GM12878 (cell line): ENCODE measurements at regions not wholly inside any gene's neighbourhood (a gene's known extent, or its start where the extent isn't known, plus 50 kb on each side); places are given as distances from the start of the nearest gene placed in this dataset.

Source experiments
- ATAC-seq: fragments of 200-7000 bp; cut with Tn5 transposase; 3 replicates; pipeline ENCODE4 v1.9.1; 2020; ENCODE audit warnings: mild to moderate bottlenecking, moderate library complexity
- BruUV-seq: library from RNA; stranded (reverse); fragments of 400-500 nt; replicated peaks from 2 replicates; lab custom pipeline; 2021; lab: Mats Ljungman, UMichigan
- CTCF ChIA-PET: fragments of 300-600 bp; sonication (Branson Sonifier 250); formaldehyde crosslinking; extraction: SDS; loops from one replicate; lab custom pipeline; 2021; ENCODE audit warnings: inconsistent platforms; lab: Yijun Ruan, JAX
- POLR2A ChIA-PET: fragments of 350-600 bp; formaldehyde crosslinking; extraction: SDS; loops from one replicate; lab custom pipeline; 2021; ENCODE audit warnings: inconsistent platforms; lab: Charles Lee
- RAD21 ChIA-PET: fragments of 300-600 bp; sonication (Branson Sonifier 250); formaldehyde crosslinking; loops from one replicate; lab custom pipeline; 2023; ENCODE audit warnings: antibody characterized with exemption; ENCODE audit not compliant: unreplicated experiment; lab: Charles Lee
- SMC1A ChIA-PET: fragments of 300-600 bp; sonication (Branson Sonifier 250); formaldehyde crosslinking; loops from one replicate; lab custom pipeline; 2023; ENCODE audit not compliant: unreplicated experiment, uncharacterized antibody; lab: Charles Lee
- DNase-seq: peaks from one replicate; pipeline ENCODE4 v3.0.0-alpha.2; 2011; ENCODE audit warnings: low read depth, low spot score
- FAIRE-seq: peaks from 3 replicates; lab custom pipeline; 2011; peaks lifted over from hg19 to GRCh38; lab: Jason Lieb, UNC
- H2AFZ ChIP-seq: 2 replicates; pipeline ENCODE4 v1.6.0; 2011; ENCODE audit warnings: low read depth, low read length, control low read depth; ENCODE audit not compliant: control insufficient read depth
- H3K27ac ChIP-seq: 2 replicates; pipeline ENCODE4 v1.5.1; 2011; ENCODE audit warnings: control low read depth; ENCODE audit not compliant: control insufficient read depth, insufficient read depth
- H3K27me3 ChIP-seq, 2 experiments: replicated peaks in 1 of 2; 2 replicates each; pipeline versions ENCODE4 v1.6.0 to v1.6.1; 2011; ENCODE audit warnings: low read length in 1 of 2; ENCODE audit not compliant: control insufficient read depth in 2 of 2, insufficient read depth in 2 of 2
- H3K36me3 ChIP-seq, 2 experiments: 2 replicates each; pipeline ENCODE4 v1.5.1; 2011; ENCODE audit warnings: low read length in 1 of 2; ENCODE audit not compliant: control insufficient read depth in 2 of 2, insufficient read depth in 2 of 2
- H3K4me1 ChIP-seq: 2 replicates; pipeline ENCODE4 v1.6.1; 2011; ENCODE audit warnings: mild to moderate bottlenecking, low read length, moderate library complexity, mixed read lengths; ENCODE audit not compliant: control insufficient read depth, insufficient read depth
- H3K4me2 ChIP-seq: 2 replicates; pipeline ENCODE4 v1.6.0; 2011; ENCODE audit warnings: control low read depth; ENCODE audit not compliant: control insufficient read depth, insufficient read depth
- H3K4me3 ChIP-seq: fragments of 200-600 bp; sonication (generic); 2 replicates; pipeline ENCODE4 v1.5.1; 2016
- H3K79me2 ChIP-seq: 2 replicates; pipeline ENCODE4 v1.6.0; 2011; ENCODE audit warnings: low read length; ENCODE audit not compliant: control insufficient read depth, insufficient read depth
- H3K9ac ChIP-seq: 2 replicates; pipeline ENCODE4 v1.8.0; 2011; ENCODE audit warnings: low read length, control low read depth, mixed read lengths; ENCODE audit not compliant: control insufficient read depth, insufficient read depth
- H3K9me3 ChIP-seq: replicated peaks from 3 replicates; pipeline ENCODE4 v1.5.1; 2011; ENCODE audit warnings: mild to moderate bottlenecking, low read length; ENCODE audit not compliant: control insufficient read depth, insufficient read depth
- H4K20me1 ChIP-seq: 2 replicates; pipeline ENCODE4 v1.6.0; 2011; ENCODE audit not compliant: control insufficient read depth, insufficient read depth
- JUND ChIP-seq: IDR thresholded peaks from 2 replicates; pipeline ENCODE4 v1.6.1; 2012; ENCODE audit warnings: low read depth, mild to moderate bottlenecking, low read length, improper control_type of control experiment, moderate library complexity
- MTA2 ChIP-seq: fragments of 450-650 bp; IDR thresholded peaks from 2 replicates; pipeline ENCODE4 v1.6.1; 2016; ENCODE audit warnings: low read depth, mild to moderate bottlenecking, moderate library complexity
- POLR2A ChIP-seq: IDR thresholded peaks from 2 replicates; pipeline ENCODE4 v1.6.1; 2011; ENCODE audit warnings: low read depth, mild to moderate bottlenecking, low read length
- SMAD1 ChIP-seq: fragments of 450-650 bp; IDR thresholded peaks from 2 replicates; pipeline ENCODE4 v1.6.1; 2018; ENCODE audit warnings: mild to moderate bottlenecking, low read depth; ENCODE audit not compliant: partially characterized antibody
- SUZ12 ChIP-seq: fragments of 200-600 bp; sonication (generic); IDR thresholded peaks from one replicate; pipeline ENCODE4 v1.6.1; 2018; ENCODE audit warnings: antibody characterized with exemption, mild to moderate bottlenecking; ENCODE audit not compliant: unreplicated experiment
- TBL1XR1 ChIP-seq: IDR thresholded peaks from 2 replicates; pipeline ENCODE4 v1.6.1; 2012; ENCODE audit warnings: low read depth, low read length, improper control_type of control experiment
- TCF12 ChIP-seq: IDR thresholded peaks from 2 replicates; pipeline ENCODE4 v1.6.1; 2011; ENCODE audit warnings: low read depth, mild to moderate bottlenecking, low read length
- YY1 ChIP-seq: IDR thresholded peaks from 2 replicates; pipeline ENCODE4 v1.6.1; 2011; ENCODE audit warnings: low read depth, mild to moderate bottlenecking, low read length
- whole genome bisulfite sequencing: methylation state at CpG from one replicate; pipeline ENCODE4 v1.1.6; 2016; ENCODE audit warnings: low lambda C conversion rate; ENCODE audit not compliant: insufficient replicate concordance, insufficient coverage; ENCODE audit errors: missing lambda C conversion rate; 5-methylcytosine and 5-hydroxymethylcytosine counted together
- in situ Hi-C: fragments of 300-500 bp; cut with MboI; formaldehyde crosslinking; loops from 9 replicates; pipeline ENCODE4 v1.14.3; 2018; ENCODE audit warnings: mixed read lengths
- intact Hi-C: fragments of 100-400 bp; cut with micrococcal nuclease; formaldehyde crosslinking; loops from one replicate; pipeline ENCODE4 v1.14.2; 2022; ENCODE audit not compliant: unreplicated experiment
- TF ChIP-seq, protein P1 (sequence below): fragments of 450-650 bp; IDR thresholded peaks from 2 replicates; pipeline ENCODE4 v1.6.1; 2016; ENCODE audit warnings: mild to moderate bottlenecking

DNA sequence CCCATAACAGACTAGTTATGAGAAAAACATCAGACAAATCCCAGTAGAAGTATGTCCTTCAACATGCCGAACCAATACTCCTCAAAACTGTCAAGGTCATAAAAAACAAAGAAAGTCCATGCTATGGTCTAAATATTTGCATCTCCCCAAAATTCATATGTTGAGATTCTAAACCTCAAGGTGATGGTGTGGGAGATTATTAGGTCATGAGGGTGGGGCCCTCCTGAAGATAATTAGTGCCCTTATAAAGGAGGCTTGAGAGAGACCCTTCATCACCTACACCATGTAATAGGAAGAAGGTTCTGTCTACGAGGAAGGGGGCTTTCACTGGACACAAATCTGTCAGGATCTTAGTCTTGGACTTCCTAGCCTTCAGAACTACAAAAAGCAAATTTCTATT lies 118.6 kb upstream of the GUCY1A2 start:
- H3K27me3 ChIP-seq, result no peaks in the 10 kb centered on the region; a peak in 1 of 4 replicates
- no peaks in the 10 kb centered on the region for H3K9me3 ChIP-seq
- POLR2A ChIA-PET, result no interaction called here
- H3K9ac ChIP-seq, result no peak overlapping the region
- FAIRE-seq, result no peak
- H4K20me1 ChIP-seq, result no peaks in the 10 kb centered on the region
- H3K4me3 ChIP-seq, result no peak overlapping the region
- no peak for ATAC-seq
- no peak for DNase-seq
- in situ Hi-C loops, result no loop called here
- 0% methylated on average over 2 of the region's 2 CpGs for WGBS
- intact Hi-C loops, result no loop called here
- SMC1A ChIA-PET, result no interaction called here
- CTCF ChIA-PET, result no interaction called here
- H2AFZ ChIP-seq, result no peak overlapping the region
- H3K4me2 ChIP-seq, result no peak overlapping the region
- no peak overlapping the region for H3K27ac ChIP-seq
- no peaks in the 10 kb centered on the region for H3K79me2 ChIP-seq
- H3K36me3 ChIP-seq, result no peaks in the 10 kb centered on the region
- RAD21 ChIA-PET, result no interaction called here
- no peaks in the 10 kb centered on the region for H3K4me1 ChIP-seq
- no TSS peak for BruUV-seq
- TF ChIP-seq TCF12, result no peak
- TF ChIP-seq, protein P1, sequence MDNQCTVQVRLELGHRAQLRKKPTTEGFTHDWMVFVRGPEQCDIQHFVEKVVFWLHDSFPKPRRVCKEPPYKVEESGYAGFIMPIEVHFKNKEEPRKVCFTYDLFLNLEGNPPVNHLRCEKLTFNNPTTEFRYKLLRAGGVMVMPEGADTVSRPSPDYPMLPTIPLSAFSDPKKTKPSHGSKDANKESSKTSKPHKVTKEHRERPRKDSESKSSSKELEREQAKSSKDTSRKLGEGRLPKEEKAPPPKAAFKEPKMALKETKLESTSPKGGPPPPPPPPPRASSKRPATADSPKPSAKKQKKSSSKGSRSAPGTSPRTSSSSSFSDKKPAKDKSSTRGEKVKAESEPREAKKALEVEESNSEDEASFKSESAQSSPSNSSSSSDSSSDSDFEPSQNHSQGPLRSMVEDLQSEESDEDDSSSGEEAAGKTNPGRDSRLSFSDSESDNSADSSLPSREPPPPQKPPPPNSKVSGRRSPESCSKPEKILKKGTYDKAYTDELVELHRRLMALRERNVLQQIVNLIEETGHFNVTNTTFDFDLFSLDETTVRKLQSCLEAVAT, result no peak

DNA sequence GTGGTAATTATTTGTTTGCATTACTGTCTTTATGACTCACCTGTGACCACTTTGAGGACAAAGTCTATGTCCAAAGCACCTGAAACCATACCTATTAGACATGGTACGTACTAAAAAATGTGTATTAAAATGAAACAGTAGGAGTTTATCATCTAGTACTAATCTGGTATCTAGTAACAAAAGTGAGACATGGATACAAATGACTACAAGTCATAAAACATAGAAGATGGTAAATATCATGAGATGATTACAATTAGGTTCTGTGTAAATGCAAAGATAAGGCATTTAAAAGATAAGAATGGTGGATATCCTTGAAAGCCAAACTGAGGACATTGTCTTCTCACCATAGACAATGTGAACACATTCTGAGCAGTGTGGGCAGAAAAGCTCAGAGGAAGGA lies 113.5 kb upstream of the GUCY1A2 start:
- H3K9me3 ChIP-seq, result no peaks in the 10 kb centered on the region
- ChIA-PET SMC1A (no interaction called here), CTCF (no interaction called here), POLR2A (no interaction called here), RAD21 (no interaction called here)
- no peak overlapping the region for H3K27ac ChIP-seq
- TF ChIP-seq JUND (no peak), YY1 (no peak), MTA2 (no peak), TBL1XR1 (no peak), POLR2A (no peak), SMAD1 (no peak), SUZ12 (no peak)
- H3K4me3 ChIP-seq, result no peak overlapping the region
- in situ Hi-C loops (no loop called here), intact Hi-C loops (no loop called here)
- no peak for FAIRE-seq
- no peaks in the 10 kb centered on the region for H3K79me2 ChIP-seq
- 0% methylated on average over 1 of the region's 1 CpG for WGBS
- H3K36me3 ChIP-seq, result no peaks in the 10 kb centered on the region
- no peak overlapping the region for H3K9ac ChIP-seq
- H3K27me3 ChIP-seq, result no peaks in the 10 kb centered on the region
- H4K20me1 ChIP-seq, result no peaks in the 10 kb centered on the region
- no peaks in the 10 kb centered on the region for H3K4me1 ChIP-seq
- H2AFZ ChIP-seq, result no peak overlapping the region
- H3K4me2 ChIP-seq, result no peak overlapping the region
- DNase-seq, result no peak
- ATAC-seq, result no peak
- BruUV-seq, result no TSS peak
